ENCODE measurements at regions not wholly inside any gene's neighbourhood (a gene's known extent, or its start where the extent isn't known, plus 50 kb on each side); places are given as distances from the start of the nearest gene placed in this dataset.

GRCh38 chr4:26269038-26269437 is 51.8 kb upstream of the RBPJ start:
- no peak for TF ChIP-seq CTCF (conservative IDR thresholded peaks at IDR 0.05; ENCODE audit: low read depth, low read length)
- DNase-seq (ENCODE audit: low read depth), result no peak
- no peak overlapping the region for H3K4me3 ChIP-seq (ENCODE audit: low read depth, low read length)

Measured in choroid plexus epithelial cell (primary cell).